Lower leg skin (tissue), 4 donors: ENCODE measurements at regions not wholly inside any gene's neighbourhood (a gene's known extent, or its start where the extent isn't known, plus 50 kb on each side); places are given as distances from the start of the nearest gene placed in this dataset.

ENCODE experiments used
- DNase-seq, 2 donors: peaks; one replicate each; pipeline ENCODE4 v3.0.0-alpha.2; 2019; ENCODE audit warnings: low spot score in 2 of 2
- H3K4me3 ChIP-seq: fragments of 200-600 bp; sonication (generic); 2 replicates; pipeline ENCODE4 v1.5.1; 2017; ENCODE audit warnings: mild to moderate bottlenecking, low read depth; ENCODE audit not compliant: poor library complexity, severe bottlenecking
- CTCF ChIP-seq, 3 donors: fragments of 450-650 bp; IDR thresholded peaks; one replicate each; pipeline ENCODE4 v1.5.1; 2016; ENCODE audit warnings: antibody characterized with exemption in 3 of 3, mild to moderate bottlenecking in 3 of 3, moderate library complexity in 2 of 3
- POLR2A ChIP-seq, 2 donors: fragments of 450-650 bp; IDR thresholded peaks; one replicate each; pipeline ENCODE4 v1.6.1; 2016 to 2017; ENCODE audit warnings: antibody characterized with exemption in 2 of 2, mild to moderate bottlenecking in 1 of 2, moderate library complexity in 1 of 2
- WGBS, 2 donors: methylation state at CpG; one replicate each; pipeline ENCODE4 v1.1.5; 2018; 5-methylcytosine and 5-hydroxymethylcytosine counted together
- intact Hi-C: fragments of 100-400 bp; cut with DNase I; formaldehyde crosslinking; loops from one replicate; pipeline ENCODE4 v1.15.0; 2023; ENCODE audit warnings: low total_unique reads

- DNase-seq, result no peak
- 73 to 79% methylated on average over 5 of the region's 5 CpGs for WGBS, 2 donors
- H3K4me3 ChIP-seq, result no peak overlapping the region
- intact Hi-C loops, result loop anchor here (5.0 kb wide), 1 partner anchor 474 kb away; the partner anchor contains the start of gene CCDC73
- TF ChIP-seq CTCF (IDR thresholded peaks at IDR 0.05), result no peak
- TF ChIP-seq POLR2A (IDR thresholded peaks at IDR 0.05), result no peak
Observed at GRCh38 chr11:32318071-32319055, 117.0 kb downstream of the WT1 start.

GRCh38 chr11:32323814-32324130, 111.6 kb downstream of the WT1 start:
- DNase-seq, result no peak
- H3K4me3 ChIP-seq, result no peak overlapping the region
- intact Hi-C loops, result loop anchor here (5.0 kb wide), 1 partner anchor 511 kb away; the partner anchor contains the start of gene PAX6
- 14 to 20% methylated on average over 3 of the region's 3 CpGs for WGBS, 2 donors
- TF ChIP-seq CTCF (IDR thresholded peaks at IDR 0.05) (no peak), POLR2A (IDR thresholded peaks at IDR 0.05) (no peak)

- DNase-seq, result no peak
- TF ChIP-seq CTCF (IDR thresholded peaks at IDR 0.05) (no peak), POLR2A (IDR thresholded peaks at IDR 0.05) (no peak)
- 59 to 64% methylated on average over 3 of the region's 3 CpGs for WGBS, 2 donors
- no peak overlapping the region for H3K4me3 ChIP-seq
- intact Hi-C loops, result no loop called here
Observed at GRCh38 chr11:32325187-32325586, 110.2 kb downstream of the WT1 start.

GRCh38 chr11:32325725-32326124, 109.6 kb downstream of the WT1 start:
- WGBS, 2 donors, result 92 to 100% methylated on average over 2 of the region's 2 CpGs
- TF ChIP-seq POLR2A (IDR thresholded peaks at IDR 0.05) (no peak), CTCF (IDR thresholded peaks at IDR 0.05) (no peak)
- DNase-seq, result no peak
- intact Hi-C loops, result no loop called here
- no peak overlapping the region for H3K4me3 ChIP-seq

- intact Hi-C loops, result no loop called here
Observed at GRCh38 chr11:32326522-32326921, 108.8 kb downstream of the WT1 start.

More at GRCh38 chr11:32326522-32326921, 108.8 kb downstream of the WT1 start:
- 62 to 65% methylated on average over 3 of the region's 3 CpGs for WGBS, 2 donors
- no peak for DNase-seq
- TF ChIP-seq CTCF (IDR thresholded peaks at IDR 0.05) (no peak), POLR2A (IDR thresholded peaks at IDR 0.05) (no peak)
- H3K4me3 ChIP-seq, result no peak overlapping the region
